ENCODE measurements at regions not wholly inside any gene's neighbourhood (a gene's known extent, or its start where the extent isn't known, plus 50 kb on each side); places are given as distances from the start of the nearest gene placed in this dataset.

- no peak for DNase-seq
Measured at GRCh38 chr6:167711211-167711610, 115.5 kb upstream of the AFDN start.

GRCh38 chr6:167711768-167712730 lies 114.7 kb upstream of the AFDN start:
- DNase-seq = no peak

- no peak for DNase-seq
Measured at GRCh38 chr6:167712731-167713475, 113.8 kb upstream of the AFDN start.

GRCh38 chr6:167714152-167714551 lies 112.6 kb upstream of the AFDN start:
- DNase-seq = no peak

- DNase-seq = no peak
Measured at GRCh38 chr6:167717455-167717854, 109.3 kb upstream of the AFDN start.

GRCh38 chr6:167717867-167718266 lies 108.8 kb upstream of the AFDN start:
- no peak for DNase-seq

- no peak for DNase-seq
Measured at GRCh38 chr6:167719920-167720319, 106.8 kb upstream of the AFDN start.

- DNase-seq = no peak
Measured at GRCh38 chr6:167720456-167721285, 106.0 kb upstream of the AFDN start.

GRCh38 chr6:167721291-167721690 lies 105.4 kb upstream of the AFDN start:
- no peak for DNase-seq

- DNase-seq = no peak
Measured at GRCh38 chr6:167722634-167723309, 103.9 kb upstream of the AFDN start.

- DNase-seq = no peak
Measured at GRCh38 chr6:167726043-167726621, 100.6 kb upstream of the AFDN start.

GRCh38 chr6:167730441-167730840 lies 96.3 kb upstream of the AFDN start:
- DNase-seq = no peak

- DNase-seq = no peak
Measured at GRCh38 chr6:167731216-167731615, 95.5 kb upstream of the AFDN start.

- DNase-seq = no peak
Measured at GRCh38 chr6:167731731-167732422, 94.8 kb upstream of the AFDN start.

GRCh38 chr6:167733740-167734661 lies 92.7 kb upstream of the AFDN start:
- DNase-seq = no peak

- DNase-seq = no peak
Measured at GRCh38 chr6:167734662-167735083, 92.0 kb upstream of the AFDN start.

- DNase-seq = no peak
Measured at GRCh38 chr6:167735084-167735950, 91.4 kb upstream of the AFDN start.

GRCh38 chr6:167735951-167736288 lies 90.8 kb upstream of the AFDN start:
- DNase-seq = no peak

- no peak for DNase-seq
Measured at GRCh38 chr6:167736486-167737204, 90.1 kb upstream of the AFDN start.

Measured in activated naive CD4-positive, alpha-beta T cell treated with anti-CD3 and anti-CD28 coated beads, Interleukin-2, amount 50 U/mL, for 16 hours (primary cell).